Breast epithelium (tissue), 4 donors: ENCODE measurements at regions not wholly inside any gene's neighbourhood (a gene's known extent, or its start where the extent isn't known, plus 50 kb on each side); places are given as distances from the start of the nearest gene placed in this dataset.

Source experiments
- DNase-seq, 2 donors: peaks; one replicate each; pipeline ENCODE4 v3.0.0-alpha.2; 2019; ENCODE audit warnings: low spot score in 2 of 2
- H3K27ac ChIP-seq, 2 donors: fragments of 200-600 bp; sonication (generic) in 1 of 2; one replicate each; pipeline ENCODE4 v1.5.1; 2016 to 2019; ENCODE audit warnings: mild to moderate bottlenecking in 1 of 2
- H3K27me3 ChIP-seq, 2 donors: fragments of 200-600 bp; sonication (generic) in 1 of 2; one replicate each; pipeline versions ENCODE4 v1.5.1 to v1.6.0; 2017 to 2019; ENCODE audit warnings: control low read depth in 1 of 2, mild to moderate bottlenecking in 1 of 2
- H3K36me3 ChIP-seq: fragments of 200-600 bp; one replicate; pipeline ENCODE4 v1.5.1; 2019
- H3K4me1 ChIP-seq, 2 donors: fragments of 200-600 bp; sonication (generic); one replicate each; pipeline ENCODE4 v1.5.1; 2016 to 2019; ENCODE audit warnings: control low read depth in 1 of 2
- H3K4me3 ChIP-seq, 3 donors: fragments of 200-600 bp; sonication (generic); 1 replicate in 2 of 3; 2 replicates in 1 of 3; pipeline ENCODE4 v1.5.1; 2016 to 2019; ENCODE audit warnings: mild to moderate bottlenecking in 3 of 3, moderate library complexity in 2 of 3
- H3K9me3 ChIP-seq, 2 donors: fragments of 200-600 bp; sonication (generic) in 1 of 2; one replicate each; pipeline ENCODE4 v1.5.1; 2016 to 2019; ENCODE audit warnings: control low read depth in 1 of 2
- POLR2A ChIP-seq: fragments of 450-650 bp; IDR thresholded peaks from one replicate; pipeline ENCODE4 v1.6.1; 2016; ENCODE audit warnings: antibody characterized with exemption, mild to moderate bottlenecking, moderate library complexity
- POLR2AphosphoS5 ChIP-seq, 3 donors: sonication (generic); formaldehyde crosslinking; IDR thresholded peaks; one replicate each; pipeline ENCODE4 v1.6.1; 2017; ENCODE audit warnings: antibody characterized with exemption in 3 of 3
- intact Hi-C: fragments of 100-400 bp; cut with DNase I; formaldehyde crosslinking; loops from one replicate; pipeline ENCODE4 v1.15.1; 2023; ENCODE audit warnings: low total_unique reads
- TF ChIP-seq, protein P1 (sequence below), 3 donors: fragments of 450-650 bp; IDR thresholded peaks; one replicate each; pipeline ENCODE4 v1.5.1; 2016 to 2017; ENCODE audit warnings: antibody characterized with exemption in 3 of 3, mild to moderate bottlenecking in 3 of 3, moderate library complexity in 3 of 3

DNA sequence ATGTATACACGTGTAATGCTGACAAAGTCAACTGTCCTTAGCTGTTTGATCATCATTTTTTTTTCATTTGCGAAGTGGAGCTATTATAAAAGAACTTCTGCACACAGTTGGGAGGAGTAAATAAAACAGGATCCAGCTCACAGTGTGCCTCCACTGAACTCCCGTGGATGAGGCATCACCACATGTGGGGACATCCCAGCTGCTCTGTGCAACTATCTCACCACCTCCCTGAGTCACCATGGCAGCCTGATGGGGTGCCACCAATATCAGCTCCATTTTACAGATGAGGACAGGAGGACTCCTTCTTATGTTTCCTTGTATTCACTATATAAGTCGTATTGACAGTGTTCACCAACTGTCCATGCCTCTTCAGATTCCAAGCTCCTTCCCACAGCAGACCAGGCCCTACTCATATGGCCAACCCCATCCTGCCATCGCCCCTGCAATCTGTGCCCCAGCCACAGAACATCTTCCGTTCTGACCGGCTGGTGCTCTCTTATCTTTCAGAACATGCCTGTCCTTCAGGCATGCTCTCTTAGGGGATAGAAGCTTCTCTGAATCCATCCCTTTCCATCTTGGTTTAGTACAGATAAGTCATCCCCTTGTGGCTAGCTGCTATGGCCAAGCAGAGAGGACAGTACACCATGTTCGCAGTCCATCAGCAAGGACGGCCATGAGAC, 288.1 kb downstream of the RNF144A start:
- no peak for DNase-seq
- no peaks in the 10 kb centered on the region for H3K9me3 ChIP-seq
- H3K27ac ChIP-seq: no peak overlapping the region
- intact Hi-C loops: no loop called here
- TF ChIP-seq POLR2AphosphoS5 (IDR thresholded peaks at IDR 0.05): no peak
- TF ChIP-seq, protein P1, sequence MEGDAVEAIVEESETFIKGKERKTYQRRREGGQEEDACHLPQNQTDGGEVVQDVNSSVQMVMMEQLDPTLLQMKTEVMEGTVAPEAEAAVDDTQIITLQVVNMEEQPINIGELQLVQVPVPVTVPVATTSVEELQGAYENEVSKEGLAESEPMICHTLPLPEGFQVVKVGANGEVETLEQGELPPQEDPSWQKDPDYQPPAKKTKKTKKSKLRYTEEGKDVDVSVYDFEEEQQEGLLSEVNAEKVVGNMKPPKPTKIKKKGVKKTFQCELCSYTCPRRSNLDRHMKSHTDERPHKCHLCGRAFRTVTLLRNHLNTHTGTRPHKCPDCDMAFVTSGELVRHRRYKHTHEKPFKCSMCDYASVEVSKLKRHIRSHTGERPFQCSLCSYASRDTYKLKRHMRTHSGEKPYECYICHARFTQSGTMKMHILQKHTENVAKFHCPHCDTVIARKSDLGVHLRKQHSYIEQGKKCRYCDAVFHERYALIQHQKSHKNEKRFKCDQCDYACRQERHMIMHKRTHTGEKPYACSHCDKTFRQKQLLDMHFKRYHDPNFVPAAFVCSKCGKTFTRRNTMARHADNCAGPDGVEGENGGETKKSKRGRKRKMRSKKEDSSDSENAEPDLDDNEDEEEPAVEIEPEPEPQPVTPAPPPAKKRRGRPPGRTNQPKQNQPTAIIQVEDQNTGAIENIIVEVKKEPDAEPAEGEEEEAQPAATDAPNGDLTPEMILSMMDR (IDR thresholded peaks at IDR 0.05): no peak
- TF ChIP-seq POLR2A: no peak
- H3K4me1 ChIP-seq: no peaks in the 10 kb centered on the region
- H3K36me3 ChIP-seq: no peaks in the 10 kb centered on the region
- H3K27me3 ChIP-seq: no peaks in the 10 kb centered on the region
- H3K4me3 ChIP-seq: no peak overlapping the region

DNA sequence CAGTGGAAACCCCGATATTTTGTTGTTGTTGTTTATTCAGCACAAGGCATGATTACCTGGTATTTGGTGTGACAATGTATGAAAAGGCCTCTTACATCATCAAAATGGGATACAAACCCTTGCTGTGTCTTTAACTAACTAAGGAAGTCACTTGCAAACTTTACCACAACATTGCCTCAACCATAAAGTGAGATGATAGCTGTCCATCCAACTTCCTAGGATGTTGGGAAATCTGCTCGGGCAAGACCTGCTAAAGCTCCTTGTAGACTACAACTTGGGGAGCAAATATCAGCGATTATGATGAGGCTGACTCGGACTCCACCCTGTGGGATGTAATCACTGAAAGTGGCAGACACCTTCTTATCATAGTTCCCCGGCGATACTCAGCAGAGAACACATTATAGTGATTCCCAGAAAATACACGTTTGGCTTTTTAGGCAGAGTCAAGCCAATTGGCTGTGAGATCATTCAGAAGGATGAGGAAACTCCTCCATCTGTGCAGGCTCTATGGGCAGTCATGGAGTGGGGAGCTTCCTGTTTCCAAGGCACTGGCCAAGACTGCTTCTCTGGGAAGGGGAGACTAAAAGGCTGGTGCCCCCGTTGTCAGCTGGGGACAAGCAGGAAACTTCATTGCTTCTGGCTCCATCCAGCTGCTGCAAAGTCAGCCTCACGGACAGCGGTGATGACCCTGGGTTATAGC, 289.0 kb downstream of the RNF144A start:
- H3K9me3 ChIP-seq: no peaks in the 10 kb centered on the region
- TF ChIP-seq POLR2A: no peak
- TF ChIP-seq POLR2AphosphoS5 (IDR thresholded peaks at IDR 0.05): no peak
- TF ChIP-seq, protein P1 (IDR thresholded peaks at IDR 0.05): no peak
- no peaks in the 10 kb centered on the region for H3K4me1 ChIP-seq
- H3K27me3 ChIP-seq: no peaks in the 10 kb centered on the region
- intact Hi-C loops: no loop called here
- H3K27ac ChIP-seq: no peak overlapping the region
- no peak overlapping the region for H3K4me3 ChIP-seq
- no peaks in the 10 kb centered on the region for H3K36me3 ChIP-seq
- no peak for DNase-seq

DNA sequence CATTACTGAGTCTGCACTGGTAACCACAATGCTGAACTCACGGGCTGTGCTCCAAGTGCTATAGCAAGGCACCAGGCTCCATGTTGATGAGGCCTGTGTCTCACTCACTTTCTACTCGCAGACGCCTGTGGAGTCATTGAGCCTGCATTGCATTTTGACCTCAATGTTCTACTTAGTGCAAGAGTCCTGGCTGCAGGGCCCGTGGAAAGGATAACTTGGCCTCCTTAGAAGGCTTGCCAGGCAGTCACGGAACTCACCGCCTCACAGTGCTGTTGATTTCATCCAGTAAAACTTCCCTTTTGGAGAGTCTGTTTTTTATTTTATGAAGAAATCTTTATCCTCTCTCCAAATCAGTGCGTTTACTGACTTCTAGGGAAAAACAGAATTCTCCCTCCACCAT, 290.4 kb downstream of the RNF144A start:
- no peaks in the 10 kb centered on the region for H3K4me1 ChIP-seq
- intact Hi-C loops: no loop called here
- no peaks in the 10 kb centered on the region for H3K36me3 ChIP-seq

DNA sequence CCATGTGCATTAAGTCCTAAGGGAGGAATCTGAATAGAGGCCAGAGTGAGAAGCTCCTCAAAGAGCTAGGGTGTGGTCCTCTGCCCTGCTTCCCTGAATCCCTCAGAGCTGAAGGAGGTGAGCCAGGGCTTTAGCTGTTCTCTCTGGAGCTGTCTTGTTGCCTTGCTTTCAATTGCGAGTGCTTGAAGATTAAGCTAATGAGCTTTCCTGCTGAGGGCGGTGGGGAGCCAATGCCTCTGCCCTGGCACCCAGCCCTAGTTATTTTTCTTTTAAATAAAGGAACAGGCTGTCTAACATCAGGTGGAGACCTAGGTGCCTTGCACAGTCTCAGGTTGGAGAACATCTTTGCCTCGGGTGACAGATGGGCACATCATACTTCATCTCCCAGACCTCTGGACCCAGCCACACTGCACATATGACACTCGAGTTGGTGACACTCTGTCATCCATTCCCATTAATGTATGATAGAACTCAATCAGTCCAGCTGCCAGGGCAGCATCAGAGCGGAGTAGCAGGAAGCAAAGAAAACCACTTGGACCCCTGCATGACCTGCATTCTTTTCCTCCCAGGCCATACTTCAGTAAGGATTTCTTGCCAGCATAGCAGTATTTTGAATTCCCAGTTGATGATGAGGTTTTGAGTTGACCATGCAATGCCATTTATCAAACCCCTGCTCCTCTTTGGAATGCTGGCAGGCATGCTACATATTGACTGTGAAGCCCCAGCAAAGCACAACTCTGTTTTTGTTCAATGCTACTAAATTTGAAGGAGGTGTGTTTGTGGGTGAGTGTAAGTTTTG, 292.7 kb downstream of the RNF144A start:
- H3K27me3 ChIP-seq: no peaks in the 10 kb centered on the region
- no peaks in the 10 kb centered on the region for H3K36me3 ChIP-seq
- no peak overlapping the region for H3K27ac ChIP-seq
- no peaks in the 10 kb centered on the region for H3K9me3 ChIP-seq
- H3K4me3 ChIP-seq: no peak overlapping the region
- H3K4me1 ChIP-seq: no peaks in the 10 kb centered on the region
- intact Hi-C loops: loop anchor here (5.0 kb wide), 1 partner anchor 1518 kb away; the partner anchor contains the start of gene SOX11
- no peak for DNase-seq
- TF ChIP-seq POLR2A (no peak), POLR2AphosphoS5 (IDR thresholded peaks at IDR 0.05) (no peak)
- TF ChIP-seq, protein P1 (IDR thresholded peaks at IDR 0.05): no peak

More for the DNA sequence above, 290.4 kb downstream of the RNF144A start:
- Histone ChIP-seq H3K27me3 (no peaks in the 10 kb centered on the region), H3K9me3 (no peaks in the 10 kb centered on the region), H3K4me3 (no peak overlapping the region), H3K27ac (no peak overlapping the region)
- no peak for DNase-seq
- TF ChIP-seq, protein P1 (IDR thresholded peaks at IDR 0.05): no peak
- TF ChIP-seq POLR2A (no peak), POLR2AphosphoS5 (IDR thresholded peaks at IDR 0.05) (no peak)
